Lower leg skin (tissue), 4 donors: ENCODE measurements at regions not wholly inside any gene's neighbourhood (a gene's known extent, or its start where the extent isn't known, plus 50 kb on each side); places are given as distances from the start of the nearest gene placed in this dataset.

Experiments
- DNase-seq, 2 donors: peaks; one replicate each; pipeline ENCODE4 v3.0.0-alpha.2; 2019; ENCODE audit warnings: low spot score in 2 of 2
- H3K4me3 ChIP-seq: fragments of 200-600 bp; sonication (generic); 2 replicates; pipeline ENCODE4 v1.5.1; 2017; ENCODE audit warnings: mild to moderate bottlenecking, low read depth; ENCODE audit not compliant: poor library complexity, severe bottlenecking
- POLR2A ChIP-seq, 2 donors: fragments of 450-650 bp; IDR thresholded peaks; one replicate each; pipeline ENCODE4 v1.6.1; 2016 to 2017; ENCODE audit warnings: antibody characterized with exemption in 2 of 2, mild to moderate bottlenecking in 1 of 2, moderate library complexity in 1 of 2
- WGBS, 2 donors: methylation state at CpG; one replicate each; pipeline ENCODE4 v1.1.5; 2018; 5-methylcytosine and 5-hydroxymethylcytosine counted together
- intact Hi-C: fragments of 100-400 bp; cut with DNase I; formaldehyde crosslinking; loops from one replicate; pipeline ENCODE4 v1.15.0; 2023; ENCODE audit warnings: low total_unique reads
- TF ChIP-seq, protein P1 (sequence below), 3 donors: fragments of 450-650 bp; IDR thresholded peaks; one replicate each; pipeline ENCODE4 v1.5.1; 2016; ENCODE audit warnings: antibody characterized with exemption in 3 of 3, mild to moderate bottlenecking in 3 of 3, moderate library complexity in 2 of 3

DNA sequence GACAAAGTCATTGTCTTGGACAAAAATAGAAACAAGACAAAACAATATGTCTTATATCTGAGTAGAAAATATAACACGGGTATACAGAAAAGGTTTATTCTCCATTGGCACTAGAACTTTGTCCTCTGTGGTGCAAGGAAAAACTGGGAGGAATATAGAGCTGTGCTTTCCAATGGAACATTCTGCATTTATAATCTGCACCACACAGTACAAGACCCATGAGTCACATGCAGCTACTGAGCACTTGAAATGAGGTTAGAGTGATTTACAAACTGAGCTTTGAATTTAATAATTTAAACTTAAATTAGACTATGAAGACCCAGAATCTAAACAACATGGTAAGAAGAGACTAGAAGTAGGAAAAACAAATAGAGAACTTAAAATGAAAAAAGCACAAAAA is 86.1 kb downstream of the RAP2A start:
- TF ChIP-seq, protein P1, sequence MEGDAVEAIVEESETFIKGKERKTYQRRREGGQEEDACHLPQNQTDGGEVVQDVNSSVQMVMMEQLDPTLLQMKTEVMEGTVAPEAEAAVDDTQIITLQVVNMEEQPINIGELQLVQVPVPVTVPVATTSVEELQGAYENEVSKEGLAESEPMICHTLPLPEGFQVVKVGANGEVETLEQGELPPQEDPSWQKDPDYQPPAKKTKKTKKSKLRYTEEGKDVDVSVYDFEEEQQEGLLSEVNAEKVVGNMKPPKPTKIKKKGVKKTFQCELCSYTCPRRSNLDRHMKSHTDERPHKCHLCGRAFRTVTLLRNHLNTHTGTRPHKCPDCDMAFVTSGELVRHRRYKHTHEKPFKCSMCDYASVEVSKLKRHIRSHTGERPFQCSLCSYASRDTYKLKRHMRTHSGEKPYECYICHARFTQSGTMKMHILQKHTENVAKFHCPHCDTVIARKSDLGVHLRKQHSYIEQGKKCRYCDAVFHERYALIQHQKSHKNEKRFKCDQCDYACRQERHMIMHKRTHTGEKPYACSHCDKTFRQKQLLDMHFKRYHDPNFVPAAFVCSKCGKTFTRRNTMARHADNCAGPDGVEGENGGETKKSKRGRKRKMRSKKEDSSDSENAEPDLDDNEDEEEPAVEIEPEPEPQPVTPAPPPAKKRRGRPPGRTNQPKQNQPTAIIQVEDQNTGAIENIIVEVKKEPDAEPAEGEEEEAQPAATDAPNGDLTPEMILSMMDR (IDR thresholded peaks at IDR 0.05) = no peak
- no peak for TF ChIP-seq POLR2A (IDR thresholded peaks at IDR 0.05)
- intact Hi-C loops = no loop called here
- H3K4me3 ChIP-seq = no peak overlapping the region
- WGBS, 2 donors = 86 to 96% methylated on average over 1 of the region's 1 CpG
- DNase-seq = no peak

DNA sequence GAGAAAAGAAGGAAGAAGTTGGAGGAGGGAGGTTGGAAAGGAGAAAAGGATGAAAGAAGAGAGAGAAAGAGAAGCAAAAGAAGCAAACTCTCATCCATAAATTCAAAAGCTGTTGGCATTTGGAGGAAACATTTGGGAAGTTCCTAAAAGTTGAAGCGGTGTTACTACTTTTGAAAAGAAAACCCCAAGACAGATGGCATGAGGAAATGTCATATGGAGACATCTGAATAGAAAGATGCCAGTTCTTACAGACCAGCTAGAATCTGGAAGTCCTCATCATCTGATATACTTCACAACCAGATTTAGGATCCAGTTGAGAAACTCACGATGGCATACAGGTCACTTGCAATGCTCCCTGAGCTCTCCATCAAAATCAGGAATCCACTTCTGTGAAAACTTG is 86.9 kb downstream of the RAP2A start:
- DNase-seq = no peak
- WGBS, 2 donors = 67 to 71% methylated on average over 2 of the region's 2 CpGs
- no peak overlapping the region for H3K4me3 ChIP-seq
- intact Hi-C loops = no loop called here
- no peak for TF ChIP-seq POLR2A (IDR thresholded peaks at IDR 0.05)
- TF ChIP-seq, protein P1 (IDR thresholded peaks at IDR 0.05) = no peak

DNA sequence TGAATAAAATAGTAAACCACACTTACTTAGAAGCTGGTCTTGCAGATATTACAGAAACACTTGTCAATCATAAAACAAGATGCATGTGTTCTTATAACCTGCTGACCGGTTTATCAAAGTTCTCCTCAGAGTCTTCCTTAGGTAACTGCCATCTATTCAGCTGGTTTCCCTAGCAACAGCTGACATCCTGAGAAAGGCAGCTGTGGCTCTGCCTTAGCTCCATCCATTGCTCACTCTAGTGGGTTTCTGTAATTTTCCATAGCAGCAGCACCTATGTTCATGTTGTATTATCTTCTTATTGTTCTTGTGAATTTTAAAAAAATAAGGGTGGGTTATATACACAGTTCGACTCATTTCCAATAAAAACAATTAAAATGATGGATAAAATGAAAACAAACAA is 87.8 kb downstream of the RAP2A start:
- 87 to 88% methylated on average over 2 of the region's 2 CpGs for WGBS, 2 donors
- H3K4me3 ChIP-seq = no peak overlapping the region
- TF ChIP-seq, protein P1 (IDR thresholded peaks at IDR 0.05) = no peak
- TF ChIP-seq POLR2A (IDR thresholded peaks at IDR 0.05) = no peak
- no peak for DNase-seq
- intact Hi-C loops = no loop called here

DNA sequence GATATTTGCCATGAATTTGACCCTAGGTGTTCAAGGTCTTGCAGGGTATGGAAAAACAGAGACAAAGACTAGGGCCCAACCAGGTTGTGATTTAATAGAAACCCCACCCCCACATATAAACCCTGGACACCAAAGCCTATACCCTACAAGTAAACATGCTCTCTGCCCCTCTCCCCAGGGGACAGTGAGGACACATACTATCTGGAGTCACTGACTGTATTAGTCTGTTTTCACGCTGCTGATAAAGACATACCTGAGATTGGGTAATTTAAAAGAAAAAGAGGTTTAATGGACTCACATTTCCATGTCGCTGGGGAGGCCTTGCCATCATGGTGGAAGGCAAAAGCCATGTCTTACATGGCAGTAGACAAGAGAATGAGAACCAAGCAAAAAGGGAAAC is 88.3 kb downstream of the RAP2A start:
- no peak for DNase-seq
- intact Hi-C loops = no loop called here
- no peak overlapping the region for H3K4me3 ChIP-seq
- no peak for TF ChIP-seq POLR2A (IDR thresholded peaks at IDR 0.05)
- TF ChIP-seq, protein P1 (IDR thresholded peaks at IDR 0.05) = no peak
- WGBS, 2 donors = 86 to 92% methylated on average over 2 of the region's 2 CpGs

DNA sequence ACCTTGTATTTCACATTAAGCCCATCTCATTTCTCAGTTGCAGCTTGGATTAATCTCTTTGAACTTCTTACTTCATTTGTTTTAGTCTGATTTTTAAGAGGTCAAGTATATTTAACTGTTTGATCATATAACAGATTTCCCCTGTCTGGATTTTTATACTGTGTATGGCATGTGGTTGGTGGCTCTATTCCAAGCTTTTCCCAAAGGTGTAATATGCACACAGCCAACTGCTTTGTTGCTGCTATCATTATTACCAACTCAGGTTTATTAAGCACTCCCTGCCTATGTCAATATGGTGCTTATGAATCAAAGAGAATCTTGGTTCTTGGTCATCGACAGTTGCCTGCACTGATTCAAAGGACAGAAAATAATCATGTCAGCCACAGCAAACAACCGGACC is 92.6 kb downstream of the RAP2A start:
- no peak for TF ChIP-seq POLR2A (IDR thresholded peaks at IDR 0.05)
- TF ChIP-seq, protein P1 (IDR thresholded peaks at IDR 0.05) = no peak
- intact Hi-C loops = no loop called here
- 83 to 92% methylated on average over 2 of the region's 2 CpGs for WGBS, 2 donors
- no peak for DNase-seq
- H3K4me3 ChIP-seq = no peak overlapping the region

DNA sequence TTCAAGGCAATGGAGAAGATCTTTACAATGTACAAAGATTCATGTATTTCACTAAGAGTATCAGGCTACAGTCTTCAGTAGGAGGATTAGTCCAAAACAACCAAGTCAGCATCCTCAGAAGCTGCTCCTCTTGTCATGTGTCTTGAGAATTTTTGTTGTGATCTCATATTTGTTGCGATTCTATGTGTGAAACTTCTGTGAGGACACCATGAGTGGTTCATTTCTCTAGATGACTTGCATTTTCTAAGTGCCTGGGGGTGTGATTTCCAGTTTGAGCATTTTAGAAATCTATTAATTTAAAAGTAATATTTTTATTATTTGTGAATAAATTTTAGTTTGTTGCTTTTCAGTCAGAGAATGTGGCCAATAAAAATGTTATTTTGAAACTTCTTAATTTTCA is 94.5 kb downstream of the RAP2A start:
- 78 to 92% methylated on average over 1 of the region's 1 CpG for WGBS, 2 donors
- TF ChIP-seq, protein P1 (IDR thresholded peaks at IDR 0.05) = no peak
- no peak for TF ChIP-seq POLR2A (IDR thresholded peaks at IDR 0.05)
- no peak overlapping the region for H3K4me3 ChIP-seq
- intact Hi-C loops = no loop called here
- no peak for DNase-seq
